Stimulated activated CD4-positive, alpha-beta T cell treated with anti-CD3 and anti-CD28 coated beads, Interleukin-4, amount 100 ng/mL, for 48 hours (primary cell): ENCODE measurements at regions not wholly inside any gene's neighbourhood (a gene's known extent, or its start where the extent isn't known, plus 50 kb on each side); places are given as distances from the start of the nearest gene placed in this dataset.
"Not testable (repeated sequence)": the region's sequence is repeated elsewhere in the genome, so short reads cannot be mapped to it uniquely, and the experiment has no call there.

Source experiments
- DNase-seq, 2 donors: peaks; one replicate each; pipeline ENCODE4 v3.0.0-alpha.2; 2020; ENCODE audit warnings: low read depth in 2 of 2

- DNase-seq, result no peak
These were observed 51.5 kb upstream of the IFNE start for GRCh38 chr9:21533597-21533996.

DNA sequence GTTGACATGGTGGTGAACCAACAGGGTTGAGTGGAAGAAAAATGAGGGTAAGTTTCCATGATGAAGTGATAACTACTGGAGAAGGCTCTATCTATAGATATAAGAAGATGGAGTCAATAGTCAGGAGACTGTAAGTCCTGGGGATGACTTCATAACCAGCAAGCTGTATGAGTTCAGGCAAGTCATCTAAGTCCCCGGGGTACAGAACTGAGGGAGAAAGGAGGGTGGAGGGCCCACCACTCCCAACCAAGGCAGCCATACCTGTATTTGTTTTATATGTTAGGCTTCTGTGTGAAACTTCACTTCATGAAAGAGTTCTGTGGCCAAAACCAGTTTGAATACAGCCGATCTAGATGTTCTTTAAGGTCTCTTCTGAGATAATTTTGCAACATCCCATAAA lies 53.3 kb upstream of the IFNE start:
- DNase-seq, result no peak

- no peak for DNase-seq
These were observed 60.7 kb upstream of the IFNE start for GRCh38 chr9:21542787-21543186.

- DNase-seq, result no peak
These were observed 61.1 kb upstream of the IFNE start for GRCh38 chr9:21543187-21543586.

GRCh38 chr9:21543816-21544215 lies 61.7 kb upstream of the IFNE start:
- not testable (repeated sequence) for DNase-seq

DNA sequence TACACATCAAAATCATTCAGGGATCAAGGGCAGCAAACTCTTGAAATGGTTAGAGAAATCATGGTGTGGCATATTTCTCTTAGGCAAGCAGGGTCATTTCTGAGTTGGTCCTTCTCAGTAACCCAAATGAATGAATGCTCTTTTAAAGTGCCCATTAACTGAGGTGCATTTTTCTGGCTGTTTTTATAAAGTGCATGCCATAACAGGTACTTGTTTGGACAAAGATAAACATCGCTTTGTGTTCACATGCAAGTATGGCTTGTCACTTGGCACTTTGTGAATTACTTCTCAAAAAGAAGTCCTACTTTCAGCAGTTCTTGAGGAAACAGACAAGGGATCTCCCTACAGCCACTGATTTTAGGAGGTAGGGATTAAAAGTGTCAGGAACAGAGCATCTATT lies 64.8 kb upstream of the IFNE start:
- DNase-seq, result no peak

GRCh38 chr9:21549251-21549765 lies 67.2 kb upstream of the IFNE start:
- no peak for DNase-seq

- no peak for DNase-seq
These were observed 67.8 kb upstream of the IFNE start for GRCh38 chr9:21549890-21550289.

DNA sequence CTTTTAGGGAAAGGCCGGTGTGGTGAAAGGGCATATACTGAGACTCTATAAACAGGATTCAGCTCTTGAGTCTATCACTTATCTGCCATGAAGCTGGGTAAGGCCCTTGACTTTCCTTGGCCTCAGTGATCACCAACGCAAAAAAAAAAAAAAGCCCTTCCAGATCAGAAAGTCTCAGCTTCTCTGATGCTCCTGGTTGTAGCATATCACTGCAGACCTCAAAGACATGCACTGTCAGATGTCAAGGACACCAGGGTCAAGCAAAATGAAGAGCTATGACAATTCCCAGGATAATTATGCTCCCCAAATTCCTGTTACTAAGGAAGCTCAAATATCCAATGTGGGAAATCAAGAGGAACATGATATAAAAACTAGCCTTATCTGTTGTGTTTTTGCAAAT lies 68.3 kb upstream of the IFNE start:
- DNase-seq, result no peak

GRCh38 chr9:21551401-21551800 lies 69.3 kb upstream of the IFNE start:
- no peak for DNase-seq

- DNase-seq, result no peak
These were observed 70.4 kb upstream of the IFNE start for GRCh38 chr9:21552244-21553170.

DNA sequence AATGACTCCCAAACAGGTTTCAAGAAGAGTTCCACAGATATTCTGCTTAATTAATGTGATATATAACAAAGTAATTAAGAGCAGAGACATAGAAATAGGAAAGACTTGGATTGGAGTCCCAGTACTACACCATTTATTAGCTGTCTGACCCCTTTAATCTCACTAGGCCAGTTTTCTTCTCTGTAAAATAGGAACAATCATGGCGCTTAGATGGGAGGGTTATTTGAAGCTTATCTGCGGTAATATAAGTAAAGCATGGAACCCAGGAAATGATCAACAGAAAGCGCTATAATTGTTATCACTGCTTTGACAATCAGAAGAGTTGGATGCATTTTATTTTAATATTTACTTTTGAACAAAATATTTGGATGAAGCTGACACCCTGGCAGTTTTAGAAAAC lies 71.3 kb upstream of the IFNE start:
- no peak for DNase-seq

GRCh38 chr9:21554813-21555212 lies 72.7 kb upstream of the IFNE start:
- no peak for DNase-seq

GRCh38 chr9:21555911-21556310 lies 73.8 kb upstream of the IFNE start:
- DNase-seq, result no peak

GRCh38 chr9:21556581-21557427 lies 74.7 kb upstream of the IFNE start:
- no peak for DNase-seq

DNA sequence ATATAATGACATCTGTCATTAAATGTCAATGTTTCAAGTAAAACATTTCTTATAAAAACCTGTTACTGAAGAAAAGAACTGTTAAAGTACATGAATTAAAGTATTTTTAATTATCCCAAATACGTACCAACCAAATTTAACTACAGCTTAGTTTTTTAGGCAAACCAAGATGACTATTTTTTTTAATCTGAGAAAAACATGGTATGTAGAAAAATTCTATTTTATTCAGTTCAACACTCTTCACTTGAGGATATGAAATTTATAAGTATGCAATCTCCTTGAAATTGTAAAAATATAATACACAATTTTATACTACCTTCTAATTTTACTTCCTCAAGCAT lies 75.3 kb upstream of the IFNE start:
- DNase-seq, result no peak

GRCh38 chr9:21558079-21558478 lies 76.0 kb upstream of the IFNE start:
- no peak for DNase-seq

- no peak for DNase-seq
These were observed 76.7 kb upstream of the IFNE start for GRCh38 chr9:21558615-21559401.

GRCh38 chr9:21559402-21560280 lies 77.5 kb upstream of the IFNE start:
- peak; percentile 30 to 42 for DNase-seq

DNA sequence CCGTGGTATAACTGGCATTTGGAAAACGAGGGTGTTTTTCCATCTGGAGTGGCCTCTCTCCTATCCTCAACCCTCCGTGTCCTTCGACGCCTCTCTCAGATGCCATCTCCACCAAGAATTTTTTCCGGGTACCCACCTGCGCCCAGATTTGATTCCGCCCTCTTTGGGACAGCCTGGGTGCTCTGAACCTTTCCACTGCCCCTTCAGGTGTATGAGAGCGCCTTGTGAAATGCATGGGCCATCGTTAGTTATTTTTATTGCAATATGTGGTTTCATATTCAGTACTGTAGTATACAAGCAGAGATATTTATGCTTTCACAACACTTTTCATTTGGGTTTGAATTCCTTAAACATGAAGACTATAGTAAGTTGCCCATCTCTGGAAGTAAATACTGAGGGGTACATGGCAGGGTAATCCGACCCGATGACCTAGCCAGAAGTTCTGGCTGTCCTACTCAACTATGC lies 78.2 kb upstream of the IFNE start:
- no peak for DNase-seq

- no peak for DNase-seq
These were observed 79.4 kb upstream of the IFNE start for GRCh38 chr9:21561502-21561901.
